ENCODE measurements at regions not wholly inside any gene's neighbourhood (a gene's known extent, or its start where the extent isn't known, plus 50 kb on each side); places are given as distances from the start of the nearest gene placed in this dataset.

DNA sequence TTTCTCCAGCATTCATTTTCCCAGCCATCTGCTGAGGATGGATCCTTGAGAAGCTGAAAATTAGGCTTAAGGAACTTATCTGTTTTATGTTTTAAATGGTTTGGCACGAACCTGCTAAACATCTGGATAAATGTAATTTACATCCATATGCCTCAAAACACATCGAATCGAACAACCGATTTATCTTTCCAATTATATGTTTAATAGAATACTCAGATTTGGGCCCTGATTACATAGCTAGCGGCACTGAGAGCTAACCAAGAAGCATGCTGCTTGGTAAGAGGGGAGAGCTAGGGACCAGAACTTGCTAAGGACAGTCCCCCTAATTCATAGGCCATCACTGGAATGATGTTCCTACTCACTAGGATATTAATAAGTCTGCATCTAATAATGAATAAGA lies 144.4 kb downstream of the BUB3 start:
- TF ChIP-seq CTCF (tag by site-specific recombination; IDR thresholded peaks at IDR 0.05), result no peak
- TF ChIP-seq ZNF549 (tag by site-specific recombination; IDR thresholded peaks at IDR 0.05), result no peak
- TF ChIP-seq ZBTB1 (tag by site-specific recombination; IDR thresholded peaks at IDR 0.05), result no peak
- no peak for TF ChIP-seq ZNF610 (tag by site-specific recombination; IDR thresholded peaks at IDR 0.05; ENCODE audit: borderline replicate concordance)
- no peak for TF ChIP-seq ZNF280D (tag by site-specific recombination; IDR thresholded peaks at IDR 0.05)

Measured in HEK293 (cell line).